Gastroesophageal sphincter (tissue), 4 donors: ENCODE measurements at regions not wholly inside any gene's neighbourhood (a gene's known extent, or its start where the extent isn't known, plus 50 kb on each side); places are given as distances from the start of the nearest gene placed in this dataset.

Experiments
- ATAC-seq: fragments of 150-250 bp; one replicate; pipeline ENCODE4 v1.9.1; 2016; ENCODE audit warnings: mild to moderate bottlenecking, moderate library complexity
- H3K27ac ChIP-seq, 4 donors: fragments of 200-600 bp; sonication (generic) in 3 of 4; 1 replicate in 3 of 4; 2 replicates in 1 of 4; pipeline ENCODE4 v1.5.1; 2016 to 2019
- H3K27me3 ChIP-seq: fragments of 200-600 bp; sonication (generic); one replicate; pipeline ENCODE4 v1.5.1; 2019
- H3K36me3 ChIP-seq, 2 donors: fragments of 200-600 bp; sonication (generic); one replicate each; pipeline ENCODE4 v1.5.1; 2019; ENCODE audit warnings: control low read depth in 1 of 2
- H3K4me1 ChIP-seq, 3 donors: fragments of 200-600 bp; sonication (generic); 1 replicate in 2 of 3; 2 replicates in 1 of 3; pipeline ENCODE4 v1.5.1; 2016 to 2019; ENCODE audit warnings: control low read depth in 2 of 3
- H3K4me3 ChIP-seq, 2 donors: fragments of 200-600 bp; sonication (generic); one replicate each; pipeline ENCODE4 v1.5.1; 2019; ENCODE audit warnings: mild to moderate bottlenecking in 1 of 2, moderate library complexity in 1 of 2
- H3K9me3 ChIP-seq, 3 donors: fragments of 200-600 bp; sonication (generic); one replicate each; pipeline ENCODE4 v1.5.1; 2017 to 2019; ENCODE audit warnings: control low read depth in 2 of 3
- EP300 ChIP-seq: sonication (generic); formaldehyde crosslinking; IDR thresholded peaks from one replicate; pipeline ENCODE4 v1.6.1; 2017; ENCODE audit warnings: antibody characterized with exemption, mild to moderate bottlenecking
- POLR2A ChIP-seq, 2 donors: fragments of 450-650 bp; IDR thresholded peaks; one replicate each; pipeline ENCODE4 v1.6.1; 2017; ENCODE audit warnings: antibody characterized with exemption in 2 of 2, mild to moderate bottlenecking in 2 of 2, moderate library complexity in 1 of 2
- POLR2AphosphoS5 ChIP-seq: sonication (generic); formaldehyde crosslinking; IDR thresholded peaks from one replicate; pipeline ENCODE4 v1.6.1; 2017; ENCODE audit warnings: antibody characterized with exemption
- WGBS, 2 donors: methylation state at CpG; one replicate each; pipeline ENCODE4 v1.1.5; 2018; ENCODE audit warnings: low coverage in 1 of 2; 5-methylcytosine and 5-hydroxymethylcytosine counted together
- TF ChIP-seq, protein P1 (sequence below), 4 experiments: fragments of 200-600 bp in 2 of 4; fragments of 450-650 bp in 2 of 4; sonication (generic) in 1 of 4; IDR thresholded peaks; one replicate each; pipeline ENCODE4 v1.5.1; 2017 to 2019; ENCODE audit warnings: antibody characterized with exemption in 4 of 4, mild to moderate bottlenecking in 2 of 4, moderate library complexity in 2 of 4

DNA sequence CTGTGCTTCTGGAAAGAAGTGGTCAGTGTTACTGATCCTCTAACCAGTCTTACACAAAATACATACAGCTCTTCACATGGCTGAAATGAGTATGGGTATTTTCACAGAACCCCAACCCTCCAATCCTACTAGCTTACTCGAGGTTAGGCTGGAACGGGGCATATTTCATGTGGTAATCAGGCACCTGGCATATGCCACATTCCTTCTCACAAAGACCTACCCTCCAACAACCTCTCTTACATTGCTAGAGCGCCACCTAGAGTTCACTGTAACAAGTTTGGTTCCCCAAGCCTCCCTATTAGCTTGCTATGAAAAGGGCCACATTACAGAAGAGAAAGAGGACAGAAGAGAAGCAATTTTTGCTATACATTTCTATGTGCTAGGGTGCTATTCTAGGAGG is 597.3 kb downstream of the PRELID2 start:
- Histone ChIP-seq H3K36me3 (no peaks in the 10 kb centered on the region), H3K4me1 (no peaks in the 10 kb centered on the region), H3K27me3 (no peaks in the 10 kb centered on the region), H3K27ac (no peak overlapping the region), H3K4me3 (no peak overlapping the region), H3K9me3 (no peaks in the 10 kb centered on the region)
- no peak for ATAC-seq
- WGBS, 2 donors = 28 to 30% methylated on average over 2 to 3 of the region's 3 CpGs
- TF ChIP-seq EP300 = no peak

DNA sequence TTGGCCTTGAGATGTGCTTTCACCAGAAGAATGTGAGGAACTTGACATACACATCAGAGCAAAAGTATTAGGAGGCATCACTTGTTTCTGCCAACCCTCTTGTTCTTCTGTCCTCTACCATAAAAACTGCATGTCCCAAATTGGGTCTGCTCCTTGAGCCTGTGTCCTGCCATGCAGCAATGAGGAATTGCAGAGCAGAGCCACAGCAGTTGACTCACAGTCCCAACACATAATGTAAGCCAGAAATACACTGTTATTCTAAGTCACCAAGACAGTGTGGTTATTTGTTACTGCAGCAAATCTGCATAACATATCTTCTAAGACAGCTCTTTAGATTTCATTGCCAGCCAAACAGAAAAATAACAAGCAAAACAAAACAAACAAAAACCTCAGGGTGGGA is 598.2 kb downstream of the PRELID2 start:
- Histone ChIP-seq H3K27me3 (no peaks in the 10 kb centered on the region), H3K4me3 (no peak overlapping the region), H3K4me1 (no peaks in the 10 kb centered on the region), H3K36me3 (no peaks in the 10 kb centered on the region), H3K27ac (no peak overlapping the region), H3K9me3 (no peaks in the 10 kb centered on the region)
- TF ChIP-seq EP300 = no peak
- TF ChIP-seq POLR2A (IDR thresholded peaks at IDR 0.05) = no peak
- TF ChIP-seq POLR2AphosphoS5 = no peak
- TF ChIP-seq, protein P1, sequence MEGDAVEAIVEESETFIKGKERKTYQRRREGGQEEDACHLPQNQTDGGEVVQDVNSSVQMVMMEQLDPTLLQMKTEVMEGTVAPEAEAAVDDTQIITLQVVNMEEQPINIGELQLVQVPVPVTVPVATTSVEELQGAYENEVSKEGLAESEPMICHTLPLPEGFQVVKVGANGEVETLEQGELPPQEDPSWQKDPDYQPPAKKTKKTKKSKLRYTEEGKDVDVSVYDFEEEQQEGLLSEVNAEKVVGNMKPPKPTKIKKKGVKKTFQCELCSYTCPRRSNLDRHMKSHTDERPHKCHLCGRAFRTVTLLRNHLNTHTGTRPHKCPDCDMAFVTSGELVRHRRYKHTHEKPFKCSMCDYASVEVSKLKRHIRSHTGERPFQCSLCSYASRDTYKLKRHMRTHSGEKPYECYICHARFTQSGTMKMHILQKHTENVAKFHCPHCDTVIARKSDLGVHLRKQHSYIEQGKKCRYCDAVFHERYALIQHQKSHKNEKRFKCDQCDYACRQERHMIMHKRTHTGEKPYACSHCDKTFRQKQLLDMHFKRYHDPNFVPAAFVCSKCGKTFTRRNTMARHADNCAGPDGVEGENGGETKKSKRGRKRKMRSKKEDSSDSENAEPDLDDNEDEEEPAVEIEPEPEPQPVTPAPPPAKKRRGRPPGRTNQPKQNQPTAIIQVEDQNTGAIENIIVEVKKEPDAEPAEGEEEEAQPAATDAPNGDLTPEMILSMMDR (IDR thresholded peaks at IDR 0.05) = no peak
- ATAC-seq = no peak

DNA sequence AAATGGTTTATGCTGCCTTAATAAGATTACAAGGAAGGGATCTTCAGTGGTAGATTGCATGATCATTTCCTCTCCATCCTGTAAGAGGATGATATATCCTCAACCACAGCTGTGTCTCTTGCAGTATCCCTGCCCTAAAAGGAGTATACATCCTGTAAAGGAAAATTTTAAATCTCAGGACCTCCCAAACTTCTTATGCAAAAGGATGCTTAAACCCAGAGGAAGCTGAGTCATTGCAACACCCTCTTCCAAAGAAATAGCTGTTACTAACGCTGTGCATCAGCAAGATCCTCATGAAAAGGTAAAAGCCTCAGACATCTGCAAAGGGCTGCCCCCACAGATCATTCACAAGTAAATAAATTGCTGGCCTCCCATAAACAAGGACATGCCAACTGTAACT is 599.0 kb downstream of the PRELID2 start:
- no peaks in the 10 kb centered on the region for H3K4me1 ChIP-seq
- TF ChIP-seq, protein P1 (IDR thresholded peaks at IDR 0.05) = no peak
- no peak for TF ChIP-seq EP300
- no peak for TF ChIP-seq POLR2AphosphoS5
- no peak for TF ChIP-seq POLR2A (IDR thresholded peaks at IDR 0.05)
- WGBS, 2 donors = 63 to 64% methylated on average over 1 of the region's 1 CpG
- ATAC-seq = no peak
- no peak overlapping the region for H3K4me3 ChIP-seq
- no peaks in the 10 kb centered on the region for H3K27me3 ChIP-seq
- no peaks in the 10 kb centered on the region for H3K9me3 ChIP-seq
- no peaks in the 10 kb centered on the region for H3K36me3 ChIP-seq
- no peak overlapping the region for H3K27ac ChIP-seq

DNA sequence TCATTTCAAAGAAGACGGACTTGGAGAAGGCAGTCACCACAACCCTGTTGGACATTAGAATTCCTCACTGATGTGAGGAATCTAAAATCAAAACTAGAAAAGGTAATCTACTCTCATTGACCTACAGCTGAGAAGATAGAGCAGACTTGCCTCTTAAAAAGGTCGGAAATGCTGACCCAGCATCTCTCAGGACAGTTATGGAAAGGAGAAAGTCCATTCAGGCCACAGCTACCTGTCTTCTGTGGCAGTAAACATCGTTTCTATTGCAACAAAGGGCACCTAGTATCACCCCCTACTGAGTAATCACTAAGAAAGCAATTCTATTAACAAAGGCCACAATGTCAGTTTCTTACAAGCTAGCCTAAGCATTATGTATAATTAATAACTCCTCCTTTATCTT is 601.7 kb downstream of the PRELID2 start:
- Histone ChIP-seq H3K4me1 (no peaks in the 10 kb centered on the region), H3K9me3 (no peaks in the 10 kb centered on the region), H3K27ac (no peak overlapping the region), H3K27me3 (no peaks in the 10 kb centered on the region), H3K4me3 (no peak overlapping the region), H3K36me3 (no peaks in the 10 kb centered on the region)
- ATAC-seq = no peak
- WGBS, 2 donors = 75 to 89% methylated on average over 2 to 3 of the region's 3 CpGs
- TF ChIP-seq POLR2A (IDR thresholded peaks at IDR 0.05) (no peak), POLR2AphosphoS5 (no peak), EP300 (no peak)
- TF ChIP-seq, protein P1 (IDR thresholded peaks at IDR 0.05) = no peak

DNA sequence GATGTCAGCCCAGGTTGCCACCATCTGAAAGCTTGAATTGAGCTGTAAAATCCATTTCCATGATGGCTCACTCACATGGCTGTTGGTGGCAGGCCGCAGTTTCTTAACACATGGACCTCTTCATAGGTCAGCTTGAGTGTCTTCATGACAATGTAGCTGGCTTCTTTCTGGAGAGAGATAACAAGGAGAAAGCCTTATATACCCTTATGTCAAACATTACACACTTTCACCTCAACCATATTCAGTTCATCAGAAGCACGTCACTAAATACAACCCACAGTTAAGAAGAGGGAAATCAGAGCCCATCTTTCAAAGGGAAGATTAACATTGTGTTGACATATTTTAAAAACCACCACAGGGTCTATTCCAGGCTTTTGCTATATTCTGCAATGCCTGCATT is 604.4 kb downstream of the PRELID2 start:
- Histone ChIP-seq H3K9me3 (no peaks in the 10 kb centered on the region), H3K27ac (no peak overlapping the region), H3K27me3 (no peaks in the 10 kb centered on the region), H3K36me3 (no peaks in the 10 kb centered on the region), H3K4me3 (no peak overlapping the region), H3K4me1 (no peaks in the 10 kb centered on the region)
- TF ChIP-seq POLR2AphosphoS5 = no peak
- TF ChIP-seq, protein P1 (IDR thresholded peaks at IDR 0.05) = no peak
- TF ChIP-seq EP300 = no peak
- TF ChIP-seq POLR2A (IDR thresholded peaks at IDR 0.05) = no peak
- no peak for ATAC-seq
- WGBS, 2 donors = 75 to 84% methylated on average over 1 to 2 of the region's 2 CpGs

DNA sequence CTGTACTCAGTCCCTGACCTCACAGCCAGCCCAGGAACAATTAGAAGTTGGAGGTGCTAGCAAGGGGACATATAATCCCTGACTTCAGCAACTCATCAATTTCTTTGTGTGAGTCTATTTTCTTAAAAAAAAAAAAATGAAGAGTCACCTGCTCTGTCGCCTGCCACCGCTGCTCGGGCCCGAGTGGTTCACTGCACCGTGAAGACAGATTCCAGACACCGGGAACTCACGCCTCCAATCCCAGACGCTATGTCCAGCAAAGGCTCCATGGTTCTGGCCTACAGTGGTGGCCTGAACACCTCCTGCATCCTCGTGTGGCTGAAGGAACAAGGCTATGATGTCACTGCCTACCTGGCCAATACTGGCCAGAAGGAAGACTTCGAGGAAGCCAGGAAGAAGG is 606.6 kb downstream of the PRELID2 start:
- TF ChIP-seq POLR2AphosphoS5 = no peak
- TF ChIP-seq POLR2A (IDR thresholded peaks at IDR 0.05) = no peak
- TF ChIP-seq, protein P1 (IDR thresholded peaks at IDR 0.05) = no peak
- TF ChIP-seq EP300 = no peak
- no peak for ATAC-seq
- WGBS, 2 donors = no CpG with 5 or more reads among the region's 10 CpGs

More for the DNA sequence above, 606.6 kb downstream of the PRELID2 start:
- no peaks in the 10 kb centered on the region for H3K4me1 ChIP-seq
- H3K27me3 ChIP-seq = no peaks in the 10 kb centered on the region
- no peaks in the 10 kb centered on the region for H3K9me3 ChIP-seq
- H3K36me3 ChIP-seq = no peaks in the 10 kb centered on the region
- no peak overlapping the region for H3K27ac ChIP-seq
- no peak overlapping the region for H3K4me3 ChIP-seq
